K562 (cell line): ENCODE measurements at regions not wholly inside any gene's neighbourhood (a gene's known extent, or its start where the extent isn't known, plus 50 kb on each side); places are given as distances from the start of the nearest gene placed in this dataset.
A peak's percentile ranks its signal among the peaks of the same experiment; 100 is the strongest.

Experiments
- ATAC-seq: fragments of 200-7000 bp; cut with Tn5 transposase; 3 replicates; pipeline ENCODE4 v1.9.1; 2020; ENCODE audit warnings: moderate library complexity
- BruUV-seq: library from RNA; stranded (reverse); fragments of 400-500 nt; replicated peaks from 2 replicates; lab custom pipeline; 2021; lab: Mats Ljungman, UMichigan
- CTCF ChIA-PET: fragments of 300-600 bp; formaldehyde crosslinking; extraction: SDS; loops from one replicate; lab custom pipeline; 2021; ENCODE audit warnings: low intra/inter-chr PET ratio; lab: Yijun Ruan, JAX
- POLR2A ChIA-PET: fragments of 300-600, 350-650 bp; sonication (Branson Sonifier 250); formaldehyde crosslinking; extraction: SDS; loops from one replicate; lab custom pipeline; 2021; ENCODE audit warnings: antibody characterized with exemption, inconsistent platforms; lab: Yijun Ruan, JAX
- DNase-seq, 4 experiments: peaks; one replicate each; pipeline versions ENCODE4 v3.0.0 to v3.0.0-alpha.2; 2011 to 2018; ENCODE audit warnings: low spot score in 3 of 4, mixed read lengths in 3 of 4; ENCODE audit errors: extremely low read depth in 1 of 4
- FAIRE-seq: peaks from 2 replicates; lab custom pipeline; 2011; peaks lifted over from hg19 to GRCh38; lab: Jason Lieb, UNC
- H2AFZ ChIP-seq: 2 replicates; pipeline ENCODE4 v1.6.0; 2011; ENCODE audit warnings: low read depth, low read length, control low read depth, inconsistent platforms
- H3K27ac ChIP-seq: fragments of 200-600 bp; 3 replicates; pipeline ENCODE4 v1.8.0; 2011; ENCODE audit warnings: low read depth, mild to moderate bottlenecking, control low read depth, inconsistent platforms, low read length, moderate library complexity, mixed read lengths; ENCODE audit errors: extremely low read depth
- H3K27me3 ChIP-seq, 2 experiments: fragments of 300-600 bp in 1 of 2; 2 replicates in 1 of 2; 3 replicates in 1 of 2; pipeline versions ENCODE4 v1.6.0 to v1.8.0; 2011; ENCODE audit warnings: inconsistent platforms in 2 of 2, low read length in 2 of 2, mild to moderate bottlenecking in 1 of 2, mixed read lengths in 1 of 2, moderate library complexity in 1 of 2; ENCODE audit not compliant: control insufficient read depth in 2 of 2, insufficient read depth in 2 of 2
- H3K36me3 ChIP-seq: fragments of 300-600 bp; 3 replicates; pipeline ENCODE4 v1.8.0; 2011; ENCODE audit warnings: mild to moderate bottlenecking, low read length, inconsistent platforms; ENCODE audit not compliant: control insufficient read depth, insufficient read depth
- H3K4me1 ChIP-seq, 2 experiments: fragments of 200-600 bp in 1 of 2; replicated peaks in 1 of 2; 2 replicates in 1 of 2; 3 replicates in 1 of 2; pipeline versions ENCODE4 v1.5.1 to v1.8.0; 2011; ENCODE audit warnings: inconsistent platforms in 2 of 2, low read length in 2 of 2, mild to moderate bottlenecking in 1 of 2, mixed read lengths in 1 of 2, moderate library complexity in 1 of 2; ENCODE audit not compliant: control insufficient read depth in 2 of 2, insufficient read depth in 2 of 2
- H3K4me2 ChIP-seq: 2 replicates; pipeline ENCODE4 v1.6.1; 2011; ENCODE audit warnings: low read length, control low read depth, inconsistent platforms, mixed read lengths; ENCODE audit not compliant: insufficient read depth
- H3K4me3 ChIP-seq: fragments of 200-600 bp; sonication (generic), shearing (Covaris generic); 2 replicates; pipeline ENCODE4 v1.5.1; 2016; ENCODE audit warnings: control low read depth, inconsistent platforms
- H3K79me2 ChIP-seq: fragments of 200-600 bp; 3 replicates; pipeline ENCODE4 v1.8.0; 2011; ENCODE audit warnings: low read length, inconsistent platforms; ENCODE audit not compliant: control insufficient read depth, insufficient read depth
- H3K9ac ChIP-seq, 2 experiments: 2 replicates each; pipeline versions ENCODE4 v1.6.0 to v1.6.1; 2011; ENCODE audit warnings: low read depth in 2 of 2, low read length in 2 of 2, control low read depth in 1 of 2, inconsistent platforms in 1 of 2, mild to moderate bottlenecking in 1 of 2, mixed read lengths in 1 of 2; ENCODE audit not compliant: insufficient read depth in 1 of 2
- H3K9me1 ChIP-seq: one replicate; pipeline ENCODE4 v1.6.0; 2011; ENCODE audit warnings: inconsistent platforms, mild to moderate bottlenecking, low read length, moderate library complexity; ENCODE audit not compliant: control insufficient read depth, insufficient read depth
- H3K9me3 ChIP-seq: replicated peaks from 2 replicates; pipeline ENCODE4 v1.5.1; 2011; ENCODE audit warnings: low read depth, low read length, inconsistent platforms; ENCODE audit not compliant: control insufficient read depth, insufficient read depth
- H4K20me1 ChIP-seq: replicated peaks from 2 replicates; pipeline ENCODE4 v1.6.1; 2011; ENCODE audit warnings: low read length, inconsistent platforms, mixed read lengths; ENCODE audit not compliant: control insufficient read depth, insufficient read depth
- ADNP ChIP-seq: fragments of 200-800 bp; sonication (Bioruptor generic); IDR thresholded peaks from 2 replicates; pipeline ENCODE4 v1.6.1; 2016; ENCODE audit warnings: missing genetic modification characterization, missing compliant biosample characterization
- BHLHE40 ChIP-seq: IDR thresholded peaks from 2 replicates; pipeline ENCODE4 v1.6.1; 2011; ENCODE audit warnings: low read length, improper control_type of control experiment
- FOXK2 ChIP-seq, 2 experiments: fragments of 450-650 bp; IDR thresholded peaks in 1 of 2; conservative IDR thresholded peaks in 1 of 2; 2 replicates each; pipeline ENCODE4 v1.6.1; 2016; ENCODE audit warnings: low read depth in 2 of 2, mild to moderate bottlenecking in 1 of 2
- KDM4B ChIP-seq, 2 experiments: fragments of 450-650 bp in 1 of 2; sonication (generic) in 1 of 2; IDR thresholded peaks; 2 replicates each; pipeline ENCODE4 v1.6.1; 2016 to 2017; ENCODE audit warnings: borderline replicate concordance in 2 of 2, antibody characterized with exemption in 1 of 2, low read depth in 1 of 2, mild to moderate bottlenecking in 1 of 2
- POLR2AphosphoS5 ChIP-seq: IDR thresholded peaks from 2 replicates; pipeline ENCODE4 v1.6.1; 2011; ENCODE audit warnings: mild to moderate bottlenecking, low read depth, low read length, moderate library complexity; ENCODE audit not compliant: control insufficient read depth, insufficient read depth
- RBM25 ChIP-seq: fragments of 200-400 bp; formaldehyde crosslinking; IDR thresholded peaks from 2 replicates; pipeline ENCODE4 v1.6.1; 2018; ENCODE audit warnings: low read length, low read depth, moderate library complexity; ENCODE audit not compliant: severe bottlenecking
- RFX5 ChIP-seq: IDR thresholded peaks from 2 replicates; pipeline ENCODE4 v1.6.1; 2011; ENCODE audit warnings: low read depth, mild to moderate bottlenecking, improper control_type of control experiment, low read length
- RUNX1 ChIP-seq: sonication (generic); IDR thresholded peaks from 2 replicates; pipeline ENCODE4 v1.6.1; 2016; ENCODE audit warnings: antibody characterized with exemption, low read depth
- ZNF316 ChIP-seq: fragments of 450-650 bp; IDR thresholded peaks from 2 replicates; pipeline ENCODE4 v1.6.1; 2016
- WGBS: fragments of 100-300 bp; shearing (Covaris generic); methylation state at CpG from one replicate; pipeline ENCODE4 v1.1.6; 2016; ENCODE audit warnings: low coverage, mixed read lengths; ENCODE audit not compliant: insufficient coverage; ENCODE audit errors: missing lambda C conversion rate; 5-methylcytosine and 5-hydroxymethylcytosine counted together
- in situ Hi-C: fragments of 300-500 bp; cut with MboI; formaldehyde crosslinking; loops from 4 replicates; pipeline ENCODE4 v1.15.0; 2018; ENCODE audit warnings: inconsistent platforms, mixed read lengths
- intact Hi-C: fragments of 100-400 bp; cut with micrococcal nuclease; formaldehyde crosslinking; loops from 2 replicates; pipeline ENCODE4 v1.14.2; 2022
- TF ChIP-seq, protein P1 (sequence below): fragments of 450-650 bp; formaldehyde crosslinking; IDR thresholded peaks from 2 replicates; pipeline ENCODE4 v1.4.0; 2022; ENCODE audit warnings: mild to moderate bottlenecking, moderate library complexity
- TF ChIP-seq, protein P2 (sequence below): fragments of 200-400 bp; formaldehyde crosslinking; IDR thresholded peaks from 2 replicates; pipeline ENCODE4 v1.6.1; 2017; ENCODE audit warnings: mild to moderate bottlenecking, low read depth, low read length, moderate library complexity
- TF ChIP-seq, protein P3 (sequence below): sonication (generic); IDR thresholded peaks from 2 replicates; pipeline ENCODE4 v1.6.1; 2016

DNA sequence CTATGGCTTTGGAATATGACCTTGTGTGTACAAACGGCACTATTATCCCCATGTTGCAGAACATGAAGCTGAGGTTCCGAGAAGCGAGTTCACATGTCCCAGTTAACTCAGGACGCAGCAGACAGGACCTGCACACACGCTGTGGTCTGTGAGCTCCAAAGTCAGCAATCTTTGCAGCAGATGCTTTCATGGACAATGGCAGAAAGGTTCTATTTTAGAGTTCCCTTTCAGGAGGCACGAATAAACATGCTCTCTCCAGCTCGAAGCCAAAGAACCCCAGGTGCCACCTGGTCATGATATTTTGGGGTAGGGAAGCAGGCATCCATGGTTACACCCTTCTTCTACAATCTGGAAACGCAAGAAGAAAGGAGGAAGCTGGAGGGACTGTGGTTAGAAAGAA, 412.0 kb downstream of the TMEM114 start:
- 32% methylated on average over 7 of the region's 8 CpGs for WGBS
- DNase-seq, result no peak
- Histone ChIP-seq H2AFZ (peak overlapping the region; percentile 63; the same call in 1 of the 2 replicates), H3K36me3 (no peaks in the 10 kb centered on the region), H3K9me1 (no peaks in the 10 kb centered on the region), H3K27me3 (no peaks in the 10 kb centered on the region), H3K9ac (no peak overlapping the region), H3K4me2 (no peak overlapping the region), H4K20me1 (0 out of 2 replicates have a peak, but pooled peaks cover 2% of the 10 kb centered on the region), H3K4me3 (no peak overlapping the region), H3K4me1 (peaks cover 10 to 22% of the 10 kb centered on the region in 2 experiments; a peak in 4 of 5 replicates), H3K9me3 (no peaks in the 10 kb centered on the region), H3K79me2 (no peaks in the 10 kb centered on the region), H3K27ac (no peak overlapping the region)
- intact Hi-C loops (loop anchor here (10.0 kb wide), 1 partner anchor 153 kb away; no protein-coding TSS in a partner anchor), in situ Hi-C loops (loop anchor here (25.0 kb wide), 1 partner anchor 1491 kb away; no protein-coding TSS in a partner anchor)
- no TSS peak for BruUV-seq
- no peak for TF ChIP-seq RUNX1
- TF ChIP-seq, protein P1, sequence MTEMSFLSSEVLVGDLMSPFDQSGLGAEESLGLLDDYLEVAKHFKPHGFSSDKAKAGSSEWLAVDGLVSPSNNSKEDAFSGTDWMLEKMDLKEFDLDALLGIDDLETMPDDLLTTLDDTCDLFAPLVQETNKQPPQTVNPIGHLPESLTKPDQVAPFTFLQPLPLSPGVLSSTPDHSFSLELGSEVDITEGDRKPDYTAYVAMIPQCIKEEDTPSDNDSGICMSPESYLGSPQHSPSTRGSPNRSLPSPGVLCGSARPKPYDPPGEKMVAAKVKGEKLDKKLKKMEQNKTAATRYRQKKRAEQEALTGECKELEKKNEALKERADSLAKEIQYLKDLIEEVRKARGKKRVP (CRISPR knock-in tag), result no peak
- CTCF ChIA-PET, result no interaction called here
- POLR2A ChIA-PET, result no interaction called here
- no peak for FAIRE-seq
- no peak for ATAC-seq

DNA sequence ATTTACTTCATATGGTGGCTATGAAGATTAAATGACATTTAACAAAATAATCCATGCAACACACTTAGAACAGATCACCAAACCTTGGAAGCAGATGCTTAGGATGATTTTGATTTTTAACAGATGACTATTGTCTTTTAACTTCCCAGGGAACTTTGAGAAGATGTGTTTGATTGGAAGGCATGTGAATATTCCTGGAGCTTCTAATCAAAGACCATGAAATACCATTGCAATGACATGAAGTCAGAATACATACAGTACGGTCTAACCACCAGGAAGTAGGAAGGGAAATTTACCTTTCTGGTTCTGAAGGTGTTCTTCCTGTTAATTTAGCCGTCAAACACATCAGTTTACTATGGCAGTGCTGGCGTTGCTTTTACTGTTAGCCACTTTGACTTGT, 414.9 kb downstream of the TMEM114 start:
- H3K4me3 ChIP-seq, result no peak overlapping the region
- H3K27ac ChIP-seq, result no peak overlapping the region
- in situ Hi-C loops (loop anchor here (25.0 kb wide), 1 partner anchor 1488 kb away; no protein-coding TSS in a partner anchor), intact Hi-C loops (loop anchor here (10.0 kb wide), 1 partner anchor 151 kb away; no protein-coding TSS in a partner anchor)
- FAIRE-seq (no peak), ATAC-seq (no peak), DNase-seq (no peak)
- no peaks in the 10 kb centered on the region for H3K79me2 ChIP-seq
- no peak overlapping the region for H3K4me2 ChIP-seq
- 0% methylated on average over 3 of the region's 3 CpGs for WGBS
- POLR2A ChIA-PET, result no interaction called here
- H3K9ac ChIP-seq, result no peak overlapping the region
- H3K9me1 ChIP-seq, result no peaks in the 10 kb centered on the region
- CTCF ChIA-PET, result no interaction called here
- H3K4me1 ChIP-seq, result peaks cover 3 to 10% of the 10 kb centered on the region in 2 experiments; a peak in 3 of 5 replicates
- no peaks in the 10 kb centered on the region for H3K9me3 ChIP-seq
- H4K20me1 ChIP-seq, result no peaks in the 10 kb centered on the region; the same call in 1 of the 2 replicates
- BruUV-seq, result no TSS peak
- H3K36me3 ChIP-seq, result no peaks in the 10 kb centered on the region
- H3K27me3 ChIP-seq, result peaks cover 5 to 7% of the 10 kb centered on the region in 2 experiments; a peak in 2 of 5 replicates
- H2AFZ ChIP-seq, result no peak overlapping the region; the same call in 1 of the 2 replicates
- no peak for TF ChIP-seq FOXK2 (conservative IDR thresholded peaks at IDR 0.05 in 1 of 2, IDR thresholded peaks at IDR 0.05 in 1 of 2; ENCODE audit: low read depth in 2 of 2)
- no peak for TF ChIP-seq RFX5
- no peak for TF ChIP-seq ADNP (tag)
- TF ChIP-seq ZNF316, result no peak
- TF ChIP-seq POLR2AphosphoS5, result no peak
- no peak for TF ChIP-seq RBM25
- no peak for TF ChIP-seq KDM4B (IDR thresholded peaks at IDR 0.05; ENCODE audit: borderline replicate concordance in 2 of 2, low read depth in 1 of 2)
- TF ChIP-seq, protein P2, sequence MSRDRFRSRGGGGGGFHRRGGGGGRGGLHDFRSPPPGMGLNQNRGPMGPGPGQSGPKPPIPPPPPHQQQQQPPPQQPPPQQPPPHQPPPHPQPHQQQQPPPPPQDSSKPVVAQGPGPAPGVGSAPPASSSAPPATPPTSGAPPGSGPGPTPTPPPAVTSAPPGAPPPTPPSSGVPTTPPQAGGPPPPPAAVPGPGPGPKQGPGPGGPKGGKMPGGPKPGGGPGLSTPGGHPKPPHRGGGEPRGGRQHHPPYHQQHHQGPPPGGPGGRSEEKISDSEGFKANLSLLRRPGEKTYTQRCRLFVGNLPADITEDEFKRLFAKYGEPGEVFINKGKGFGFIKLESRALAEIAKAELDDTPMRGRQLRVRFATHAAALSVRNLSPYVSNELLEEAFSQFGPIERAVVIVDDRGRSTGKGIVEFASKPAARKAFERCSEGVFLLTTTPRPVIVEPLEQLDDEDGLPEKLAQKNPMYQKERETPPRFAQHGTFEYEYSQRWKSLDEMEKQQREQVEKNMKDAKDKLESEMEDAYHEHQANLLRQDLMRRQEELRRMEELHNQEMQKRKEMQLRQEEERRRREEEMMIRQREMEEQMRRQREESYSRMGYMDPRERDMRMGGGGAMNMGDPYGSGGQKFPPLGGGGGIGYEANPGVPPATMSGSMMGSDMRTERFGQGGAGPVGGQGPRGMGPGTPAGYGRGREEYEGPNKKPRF, result no peak
- TF ChIP-seq, protein P3, sequence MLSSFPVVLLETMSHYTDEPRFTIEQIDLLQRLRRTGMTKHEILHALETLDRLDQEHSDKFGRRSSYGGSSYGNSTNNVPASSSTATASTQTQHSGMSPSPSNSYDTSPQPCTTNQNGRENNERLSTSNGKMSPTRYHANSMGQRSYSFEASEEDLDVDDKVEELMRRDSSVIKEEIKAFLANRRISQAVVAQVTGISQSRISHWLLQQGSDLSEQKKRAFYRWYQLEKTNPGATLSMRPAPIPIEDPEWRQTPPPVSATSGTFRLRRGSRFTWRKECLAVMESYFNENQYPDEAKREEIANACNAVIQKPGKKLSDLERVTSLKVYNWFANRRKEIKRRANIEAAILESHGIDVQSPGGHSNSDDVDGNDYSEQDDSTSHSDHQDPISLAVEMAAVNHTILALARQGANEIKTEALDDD, result no peak
- no peak for TF ChIP-seq BHLHE40
